Motor neuron (in vitro differentiated cells): ENCODE measurements at regions not wholly inside any gene's neighbourhood (a gene's known extent, or its start where the extent isn't known, plus 50 kb on each side); places are given as distances from the start of the nearest gene placed in this dataset.

Experiments
- ATAC-seq, 8 experiments: fragments of 200-7000 bp; cut with Tn5 transposase; replicated peaks in 6 of 8; 2 replicates each; pipeline ENCODE4 v1.8.0; 2021; ENCODE audit warnings: mild to moderate bottlenecking in 8 of 8, moderate library complexity in 8 of 8
- H3K27ac ChIP-seq, 2 donors: fragments of 250-450 bp; sonication (Bioruptor Pico); 2 replicates each; pipeline ENCODE4 v1.9.0; 2021; ENCODE audit warnings: antibody characterized with exemption in 2 of 2, mild to moderate bottlenecking in 2 of 2, moderate library complexity in 1 of 2
- H3K4me1 ChIP-seq, 2 donors: fragments of 250-450 bp; sonication (Bioruptor Pico); replicated peaks in 1 of 2; 2 replicates each; pipeline ENCODE4 v1.6.1; 2021; ENCODE audit warnings: antibody characterized with exemption in 2 of 2, mild to moderate bottlenecking in 2 of 2, moderate library complexity in 1 of 2
- H3K4me3 ChIP-seq, 5 donors: fragments of 250-450 bp; sonication (Bioruptor Pico); 2 replicates each; pipeline ENCODE4 v1.9.0; 2021; ENCODE audit warnings: antibody characterized with exemption in 5 of 5, mild to moderate bottlenecking in 5 of 5, moderate library complexity in 4 of 5
- whole genome bisulfite sequencing, 10 experiments: fragments of 450-650 bp; shearing (Covaris generic); methylation state at CpG; one replicate each; pipeline ENCODE4 v1.0.0; 2022; 5-methylcytosine and 5-hydroxymethylcytosine counted together
- in situ Hi-C, 9 experiments: fragments of 400-800 bp; cut with MboI; loops; one replicate each; pipeline ENCODE4 v1.15.0; 2021; ENCODE audit warnings: low sequenced_read_pairs in 9 of 9, low pct_unique_long_range_greater_than_20kb in 2 of 9; ENCODE audit not compliant: unreplicated experiment in 9 of 9

- in situ Hi-C loops, result no loop called here
- no peak overlapping the region for H3K4me3 ChIP-seq
- no peaks in the 10 kb centered on the region for H3K4me1 ChIP-seq
- no peak overlapping the region for H3K27ac ChIP-seq
- WGBS, 10 experiments, result 49 to 100% (median 91%) methylated on average over 1 to 6 of the region's 7 CpGs
- ATAC-seq, result no peak
Measured at GRCh38 chr3:104126864-104127553, 1239.7 kb upstream of the ALCAM start.

DNA sequence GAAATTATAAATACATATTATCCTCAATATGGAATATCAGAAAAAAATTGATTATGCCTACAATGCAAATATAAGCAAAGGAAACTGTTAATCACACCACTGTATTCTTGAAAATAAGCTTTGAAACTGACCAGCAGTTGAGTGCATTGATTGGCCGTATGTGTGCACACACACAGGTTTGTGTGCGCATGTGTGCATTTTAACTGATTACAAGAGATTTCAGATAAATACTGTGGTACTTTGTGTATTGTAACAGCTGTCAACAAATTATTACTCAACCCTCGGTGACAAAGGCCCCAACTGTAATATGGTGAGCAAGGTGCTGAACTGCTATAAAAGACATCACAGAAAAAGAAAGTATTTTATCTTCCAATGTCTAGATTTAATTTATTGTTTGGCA, 1238.9 kb upstream of the ALCAM start:
- WGBS, 10 experiments, result 66 to 100% (median 88%) methylated on average over 1 to 3 of the region's 3 CpGs; no CpG with 5 or more reads in 1 of the 10 experiments

GRCh38 chr3:104132566-104133403, 1233.9 kb upstream of the ALCAM start:
- H3K27ac ChIP-seq, result no peak overlapping the region
- H3K4me1 ChIP-seq, result no peaks in the 10 kb centered on the region
- in situ Hi-C loops, result no loop called here
- peak in 2 of 8 experiments; percentile 21 to 45 for ATAC-seq
- 0 to 100% (median 80%) methylated on average over 1 to 2 of the region's 2 CpGs; no CpG with 5 or more reads in 1 of the 10 experiments for WGBS, 10 experiments
- H3K4me3 ChIP-seq, result no peak overlapping the region

More for the DNA sequence above, 1238.9 kb upstream of the ALCAM start:
- in situ Hi-C loops, result no loop called here
- Histone ChIP-seq H3K4me1 (no peaks in the 10 kb centered on the region), H3K27ac (no peak overlapping the region), H3K4me3 (no peak overlapping the region)
- ATAC-seq, result no peak

- Histone ChIP-seq H3K27ac (no peak overlapping the region), H3K4me1 (no peaks in the 10 kb centered on the region), H3K4me3 (no peak overlapping the region)
- in situ Hi-C loops, result no loop called here
- 38 to 100% (median 75%) methylated on average over 1 to 5 of the region's 5 CpGs for WGBS, 10 experiments
- no peak for ATAC-seq
Measured at GRCh38 chr3:104133630-104134029, 1233.1 kb upstream of the ALCAM start.

DNA sequence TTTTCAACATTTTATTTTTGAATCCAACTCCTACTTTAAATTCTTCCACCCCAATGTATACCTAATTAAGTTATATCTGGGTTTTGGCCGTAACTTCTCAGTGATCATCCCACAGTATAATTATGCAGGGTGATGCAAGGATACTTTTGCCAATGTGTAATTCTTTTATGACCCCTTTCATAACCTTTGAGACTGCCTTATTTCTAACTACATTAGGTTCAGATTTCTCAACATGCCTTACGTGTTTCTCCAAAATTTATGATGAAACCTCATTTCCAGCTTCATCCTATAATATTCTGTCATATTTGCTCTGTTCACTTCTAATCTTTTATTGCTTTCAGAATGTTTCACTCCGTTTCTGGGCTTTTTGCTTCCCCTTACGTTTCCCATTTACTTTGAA, 1229.6 kb upstream of the ALCAM start:
- ATAC-seq, result no peak
- Histone ChIP-seq H3K4me3 (no peak overlapping the region), H3K4me1 (no peaks in the 10 kb centered on the region), H3K27ac (no peak overlapping the region)
- 23 to 100% (median 93%) methylated on average over 1 to 4 of the region's 4 CpGs for WGBS, 10 experiments
- in situ Hi-C loops, result no loop called here

GRCh38 chr3:104145164-104145563, 1221.5 kb upstream of the ALCAM start:
- Histone ChIP-seq H3K4me1 (no peaks in the 10 kb centered on the region), H3K4me3 (no peak overlapping the region), H3K27ac (no peak overlapping the region)
- ATAC-seq, result no peak
- in situ Hi-C loops, result no loop called here

GRCh38 chr3:104149154-104149553, 1217.6 kb upstream of the ALCAM start:
- 14 to 100% (median 83%) methylated on average over 1 of the region's 1 CpG; no CpG with 5 or more reads in 4 of the 10 experiments for WGBS, 10 experiments
- Histone ChIP-seq H3K27ac (no peak overlapping the region), H3K4me1 (no peaks in the 10 kb centered on the region), H3K4me3 (no peak overlapping the region)
- no peak for ATAC-seq
- in situ Hi-C loops, result no loop called here

- WGBS, 10 experiments, result 50 to 100% (median 90%) methylated on average over 1 to 2 of the region's 2 CpGs; no CpG with 5 or more reads in 3 of the 10 experiments
- in situ Hi-C loops, result no loop called here
- ATAC-seq, result no peak
- Histone ChIP-seq H3K4me1 (no peaks in the 10 kb centered on the region), H3K27ac (no peak overlapping the region), H3K4me3 (no peak overlapping the region)
Measured at GRCh38 chr3:104150724-104151123, 1216.0 kb upstream of the ALCAM start.

DNA sequence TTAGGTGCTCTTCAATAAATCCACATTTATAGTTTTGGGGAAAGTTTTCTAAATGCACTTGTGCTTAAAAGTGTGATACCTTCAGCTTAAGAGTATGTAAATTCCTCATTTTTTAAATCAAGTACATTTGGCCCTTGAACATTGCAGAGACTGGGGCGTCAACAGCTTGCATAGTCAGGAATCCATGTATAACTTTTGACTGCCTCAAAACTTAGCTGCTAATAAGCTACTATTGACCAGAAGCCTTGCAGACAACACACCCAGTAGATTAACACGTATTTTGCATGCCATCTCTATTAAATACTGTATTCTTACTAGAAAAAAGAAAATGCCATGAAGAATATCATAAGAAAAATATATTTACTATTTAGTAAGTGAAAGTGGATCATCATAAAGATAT, 1211.8 kb upstream of the ALCAM start:
- in situ Hi-C loops, result no loop called here
- H3K4me3 ChIP-seq, result no peak overlapping the region
- WGBS, 10 experiments, result 0 to 64% (median 12%) methylated on average over 1 to 2 of the region's 2 CpGs; no CpG with 5 or more reads in 1 of the 10 experiments
- H3K27ac ChIP-seq, result no peak overlapping the region
- peak in 3 of 8 experiments; percentile 30 to 98 (median 49) for ATAC-seq
- peaks cover 0 to 2% of the 10 kb centered on the region in 2 donors for H3K4me1 ChIP-seq

DNA sequence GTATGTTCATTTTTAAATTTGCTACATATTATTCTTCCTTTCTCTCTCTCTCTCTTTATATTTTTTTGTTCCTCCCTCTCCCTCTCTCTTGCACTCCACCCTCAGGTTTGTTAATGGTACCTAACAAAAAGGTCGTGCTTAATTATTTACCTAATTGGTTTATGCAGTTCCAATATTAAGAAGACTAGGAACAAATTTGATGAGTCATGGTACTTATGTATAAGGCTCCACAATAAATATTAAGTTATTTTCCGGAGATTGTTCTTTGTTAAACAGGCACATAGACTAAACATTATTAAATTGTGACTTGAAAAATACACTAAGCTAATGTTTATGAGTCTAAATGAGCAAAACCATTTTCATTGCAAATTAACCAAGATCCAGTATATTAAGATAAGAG, 1200.8 kb upstream of the ALCAM start:
- Histone ChIP-seq H3K4me1 (peaks cover 0 to 3% of the 10 kb centered on the region in 2 donors), H3K4me3 (no peak overlapping the region), H3K27ac (no peak overlapping the region)
- in situ Hi-C loops, result no loop called here
- ATAC-seq, result no peak
- 1 to 100% (median 84%) methylated on average over 1 to 2 of the region's 2 CpGs for WGBS, 10 experiments

- ATAC-seq, result no peak
- Histone ChIP-seq H3K4me1 (peaks cover 0 to 3% of the 10 kb centered on the region in 2 donors), H3K4me3 (no peak overlapping the region), H3K27ac (no peak overlapping the region)
- in situ Hi-C loops, result no loop called here
- 7 to 100% (median 65%) methylated on average over 1 to 3 of the region's 3 CpGs for WGBS, 10 experiments
Measured at GRCh38 chr3:104168386-104168785, 1198.3 kb upstream of the ALCAM start.

DNA sequence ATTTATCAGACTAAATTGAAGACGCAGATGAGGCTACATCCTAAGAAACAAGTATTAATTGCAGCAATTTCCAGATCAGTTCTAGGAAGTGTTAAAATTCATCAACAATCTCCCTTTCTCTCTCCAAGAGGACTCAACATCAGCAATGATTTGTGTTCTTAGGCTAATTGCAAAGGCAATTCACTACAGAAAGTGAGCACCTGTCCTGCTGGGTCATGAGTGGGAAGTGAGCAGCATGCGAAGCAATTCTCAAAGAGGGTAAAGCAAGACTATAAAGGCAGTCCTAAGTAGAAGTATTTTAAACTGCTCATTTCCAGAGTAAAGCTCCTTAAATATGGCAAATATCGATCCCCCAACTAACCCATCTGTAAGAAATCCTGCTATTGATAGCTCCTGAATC, 1191.0 kb upstream of the ALCAM start:
- no peak overlapping the region for H3K4me3 ChIP-seq
- ATAC-seq, result peak in 3 of 8 experiments; percentile 49 to 54 (median 52)
- peaks cover 0 to 8% of the 10 kb centered on the region in 2 donors for H3K4me1 ChIP-seq
- no peak overlapping the region for H3K27ac ChIP-seq
- WGBS, 10 experiments, result 36 to 100% (median 64%) methylated on average over 1 to 3 of the region's 3 CpGs; no CpG with 5 or more reads in 1 of the 10 experiments
- in situ Hi-C loops, result no loop called here

GRCh38 chr3:104176706-104177105, 1190.0 kb upstream of the ALCAM start:
- Histone ChIP-seq H3K4me3 (no peak overlapping the region), H3K27ac (no peak overlapping the region), H3K4me1 (peaks cover 0 to 8% of the 10 kb centered on the region in 2 donors)
- in situ Hi-C loops, result no loop called here
- WGBS, 10 experiments, result 0 to 100% (median 71%) methylated on average over 1 of the region's 1 CpG; no CpG with 5 or more reads in 5 of the 10 experiments
- ATAC-seq, result no peak
